Activated CD4-positive, alpha-beta T cell treated with anti-CD3 and anti-CD28 coated beads, Interleukin-2, amount 10 ng/mL, durations not matched to agents 24 days and 14 days (primary cell): ENCODE measurements at regions not wholly inside any gene's neighbourhood (a gene's known extent, or its start where the extent isn't known, plus 50 kb on each side); places are given as distances from the start of the nearest gene placed in this dataset.

ENCODE experiments used
- DNase-seq: peaks from one replicate; pipeline ENCODE4 v3.0.0; 2022
- H3K27ac Mint-ChIP-seq: one replicate; pipeline ENCODE4 v1.8.0; 2022; ENCODE audit warnings: mild to moderate bottlenecking, mixed read lengths
- H3K27me3 Mint-ChIP-seq: one replicate; pipeline ENCODE4 v1.8.0; 2022; ENCODE audit warnings: mixed read lengths
- H3K36me3 Mint-ChIP-seq: one replicate; pipeline ENCODE4 v1.8.0; 2022; ENCODE audit warnings: low read depth, mild to moderate bottlenecking, mixed read lengths
- H3K4me1 Mint-ChIP-seq: one replicate; pipeline ENCODE4 v1.8.0; 2021; ENCODE audit warnings: mixed read lengths
- H3K4me3 Mint-ChIP-seq: one replicate; pipeline ENCODE4 v1.8.0; 2022; ENCODE audit warnings: mild to moderate bottlenecking, moderate library complexity, mixed read lengths
- H3K9me3 Mint-ChIP-seq: one replicate; pipeline ENCODE4 v1.8.0; 2021; ENCODE audit warnings: mixed read lengths
- intact Hi-C: fragments of 100-400 bp; cut with micrococcal nuclease; formaldehyde crosslinking; loops from one replicate; pipeline ENCODE4 v1.15.1; 2023

DNA sequence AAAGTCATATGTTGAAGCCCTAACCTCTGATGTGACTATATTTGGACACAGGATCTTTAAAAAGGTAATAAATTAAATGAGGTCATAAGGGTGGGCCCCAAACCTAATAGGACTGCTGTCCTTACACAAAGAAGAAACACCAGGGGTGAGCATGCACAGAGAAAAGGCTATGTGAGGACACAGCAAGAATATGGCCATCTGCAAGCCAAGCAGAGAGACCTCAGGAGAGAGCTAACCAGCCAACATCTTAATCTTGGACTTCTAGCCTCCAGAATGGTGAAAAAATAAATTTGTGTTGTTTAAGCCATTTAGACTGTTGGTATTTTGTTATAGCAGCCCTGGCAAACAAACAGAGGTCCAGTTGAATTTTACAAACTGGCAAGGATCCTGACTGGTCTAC, 223.9 kb downstream of the LTN1 start:
- Mint-ChIP-seq H3K27me3 (no peaks in the 10 kb centered on the region), H3K36me3 (peaks cover 31% of the 10 kb centered on the region), H3K27ac (no peak overlapping the region), H3K9me3 (peaks cover 34% of the 10 kb centered on the region), H3K4me3 (no peak overlapping the region), H3K4me1 (peaks cover 28% of the 10 kb centered on the region)
- DNase-seq = no peak
- intact Hi-C loops = loop anchor here (5.0 kb wide), 1 partner anchor 119 kb away; a partner anchor contains a TSS

DNA sequence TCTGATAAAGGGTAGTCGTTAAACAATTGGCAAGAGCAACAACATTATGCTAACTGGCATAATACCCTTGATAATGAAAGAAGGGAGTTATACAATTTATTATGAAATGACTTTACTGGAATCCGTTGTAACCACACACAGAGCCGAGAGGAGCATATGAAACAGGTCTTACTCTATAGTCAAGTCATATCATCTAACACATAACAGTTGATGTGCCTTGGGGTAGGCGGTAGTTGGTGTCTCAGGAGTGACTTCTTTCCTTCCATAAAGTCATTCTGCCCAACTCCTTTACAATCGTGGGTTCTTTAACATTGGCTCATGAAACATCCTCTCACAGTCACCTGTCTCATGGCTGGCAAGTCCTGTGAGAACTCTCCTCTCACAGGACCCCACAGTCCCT, 225.2 kb downstream of the LTN1 start:
- H3K27ac Mint-ChIP-seq = peak overlapping the region; percentile 21
- intact Hi-C loops = loop anchor here (5.0 kb wide), 1 partner anchor 120 kb away; a partner anchor contains a TSS
- DNase-seq = no peak
- H3K27me3 Mint-ChIP-seq = no peaks in the 10 kb centered on the region
- peaks cover 30% of the 10 kb centered on the region for H3K4me1 Mint-ChIP-seq
- peaks cover 31% of the 10 kb centered on the region for H3K36me3 Mint-ChIP-seq
- H3K9me3 Mint-ChIP-seq = peaks cover 38% of the 10 kb centered on the region
- H3K4me3 Mint-ChIP-seq = no peak overlapping the region

DNA sequence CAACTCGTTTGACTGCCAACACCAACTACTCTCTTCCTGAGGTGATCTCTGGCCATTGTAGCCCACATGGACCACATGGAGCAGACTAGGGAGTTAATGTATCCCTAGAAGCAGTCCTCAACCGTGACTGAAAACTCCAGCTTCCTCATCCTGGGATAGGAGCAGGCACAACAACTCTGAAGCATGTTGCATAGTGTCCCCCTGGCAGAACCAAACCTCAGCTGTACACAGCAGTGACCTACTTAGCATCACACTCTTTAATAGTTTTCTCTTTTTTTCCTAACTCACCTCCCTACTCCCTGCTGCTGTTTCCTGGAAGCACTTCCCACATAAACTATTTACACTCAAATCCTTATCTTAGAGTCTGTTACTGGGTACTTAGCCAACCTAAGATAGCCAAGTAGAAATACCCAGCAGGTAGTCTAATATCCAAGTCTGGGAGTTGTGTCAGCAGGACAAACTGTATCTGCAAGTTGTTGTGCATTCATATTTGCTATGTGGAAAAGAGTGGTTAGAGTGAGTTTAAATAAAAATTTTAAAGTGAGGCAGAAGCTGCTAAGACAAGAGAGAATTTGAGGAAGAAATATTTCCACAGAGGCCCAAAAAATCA, 228.8 kb downstream of the LTN1 start:
- Mint-ChIP-seq H3K27me3 (no peaks in the 10 kb centered on the region), H3K27ac (no peak overlapping the region), H3K36me3 (peaks cover 32% of the 10 kb centered on the region), H3K9me3 (peaks cover 40% of the 10 kb centered on the region), H3K4me1 (peaks cover 9% of the 10 kb centered on the region), H3K4me3 (no peak overlapping the region)
- intact Hi-C loops = no loop called here
- no peak for DNase-seq

DNA sequence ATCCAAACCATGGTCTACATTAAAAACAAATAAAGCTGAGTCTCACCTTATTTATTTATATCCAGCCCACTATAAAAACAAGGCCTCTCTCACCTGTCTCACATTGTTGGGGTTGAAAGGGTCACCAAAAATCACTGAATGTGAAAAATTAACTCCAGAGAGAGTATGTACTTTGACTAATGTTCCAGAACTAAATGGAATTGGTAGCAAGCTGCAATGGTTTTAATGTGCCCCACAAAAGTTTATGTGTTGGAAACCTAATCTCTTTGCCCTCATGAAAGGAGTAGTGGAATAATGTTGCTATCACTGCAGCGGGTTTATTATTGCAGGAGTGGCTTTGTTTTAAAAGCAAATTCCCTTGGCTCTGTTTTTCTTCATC, 230.3 kb downstream of the LTN1 start:
- H3K9me3 Mint-ChIP-seq = peaks cover 28% of the 10 kb centered on the region
- H3K27me3 Mint-ChIP-seq = no peaks in the 10 kb centered on the region
- H3K27ac Mint-ChIP-seq = no peak overlapping the region
- intact Hi-C loops = no loop called here
- peaks cover 1% of the 10 kb centered on the region for H3K4me1 Mint-ChIP-seq
- H3K4me3 Mint-ChIP-seq = no peak overlapping the region
- no peak for DNase-seq
- H3K36me3 Mint-ChIP-seq = peaks cover 27% of the 10 kb centered on the region

DNA sequence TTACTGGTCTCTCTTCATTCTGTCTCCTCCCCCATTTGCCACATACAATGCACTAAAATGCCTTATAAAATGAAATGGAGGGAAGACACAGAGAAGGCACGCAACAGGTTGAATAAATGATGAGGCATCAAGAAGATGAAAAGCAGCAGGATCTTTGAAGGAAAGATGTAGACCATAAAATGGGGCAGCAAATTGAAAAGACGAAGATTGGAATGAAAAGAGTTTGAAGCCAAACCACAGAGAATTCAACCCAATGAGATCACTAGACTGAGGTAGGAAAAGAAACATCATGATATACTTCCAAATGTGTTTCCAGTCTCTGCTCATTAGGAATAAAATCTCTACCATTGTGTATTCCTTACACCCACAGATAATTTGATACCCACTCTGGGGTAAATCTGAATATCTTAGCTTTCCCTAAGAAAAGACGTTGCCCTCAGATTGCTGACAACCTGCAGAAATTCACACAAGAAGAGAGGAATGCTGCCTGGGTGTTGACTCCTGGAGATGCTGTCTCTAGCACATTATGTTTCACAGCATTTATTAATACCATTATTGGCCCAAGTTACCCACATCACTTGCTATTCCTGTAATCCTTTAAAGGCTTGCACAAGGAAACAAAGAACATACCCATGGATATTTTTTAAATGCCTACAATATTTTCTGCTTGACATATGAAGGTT, 230.9 kb downstream of the LTN1 start:
- H3K27me3 Mint-ChIP-seq = no peaks in the 10 kb centered on the region
- no peak overlapping the region for H3K4me3 Mint-ChIP-seq
- intact Hi-C loops = no loop called here
- peaks cover 1% of the 10 kb centered on the region for H3K4me1 Mint-ChIP-seq
- H3K9me3 Mint-ChIP-seq = peaks cover 23% of the 10 kb centered on the region
- no peak for DNase-seq
- H3K27ac Mint-ChIP-seq = no peak overlapping the region
- H3K36me3 Mint-ChIP-seq = peaks cover 22% of the 10 kb centered on the region

DNA sequence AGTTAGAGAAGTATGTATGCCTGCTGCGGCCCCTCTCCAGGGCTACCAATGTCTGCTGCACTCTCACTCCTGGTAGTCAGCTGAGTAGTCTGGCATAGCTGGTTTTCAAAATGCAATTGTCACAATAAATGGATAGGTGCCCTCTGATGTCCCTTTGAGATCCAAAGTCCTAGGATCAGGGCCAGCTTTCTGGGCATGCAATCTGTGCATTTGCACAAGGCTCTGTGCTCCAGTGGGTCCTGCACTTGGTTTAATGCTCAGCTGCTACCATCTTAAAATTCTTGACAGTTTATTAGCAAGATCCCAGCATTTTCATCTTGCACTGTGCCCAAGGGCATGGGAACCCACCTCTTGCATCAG, 233.8 kb downstream of the LTN1 start:
- DNase-seq = no peak
- H3K4me3 Mint-ChIP-seq = no peak overlapping the region
- intact Hi-C loops = no loop called here
- no peaks in the 10 kb centered on the region for H3K27me3 Mint-ChIP-seq
- H3K27ac Mint-ChIP-seq = no peak overlapping the region
- H3K4me1 Mint-ChIP-seq = peaks cover 1% of the 10 kb centered on the region
- H3K9me3 Mint-ChIP-seq = peaks cover 12% of the 10 kb centered on the region
- H3K36me3 Mint-ChIP-seq = peaks cover 18% of the 10 kb centered on the region

DNA sequence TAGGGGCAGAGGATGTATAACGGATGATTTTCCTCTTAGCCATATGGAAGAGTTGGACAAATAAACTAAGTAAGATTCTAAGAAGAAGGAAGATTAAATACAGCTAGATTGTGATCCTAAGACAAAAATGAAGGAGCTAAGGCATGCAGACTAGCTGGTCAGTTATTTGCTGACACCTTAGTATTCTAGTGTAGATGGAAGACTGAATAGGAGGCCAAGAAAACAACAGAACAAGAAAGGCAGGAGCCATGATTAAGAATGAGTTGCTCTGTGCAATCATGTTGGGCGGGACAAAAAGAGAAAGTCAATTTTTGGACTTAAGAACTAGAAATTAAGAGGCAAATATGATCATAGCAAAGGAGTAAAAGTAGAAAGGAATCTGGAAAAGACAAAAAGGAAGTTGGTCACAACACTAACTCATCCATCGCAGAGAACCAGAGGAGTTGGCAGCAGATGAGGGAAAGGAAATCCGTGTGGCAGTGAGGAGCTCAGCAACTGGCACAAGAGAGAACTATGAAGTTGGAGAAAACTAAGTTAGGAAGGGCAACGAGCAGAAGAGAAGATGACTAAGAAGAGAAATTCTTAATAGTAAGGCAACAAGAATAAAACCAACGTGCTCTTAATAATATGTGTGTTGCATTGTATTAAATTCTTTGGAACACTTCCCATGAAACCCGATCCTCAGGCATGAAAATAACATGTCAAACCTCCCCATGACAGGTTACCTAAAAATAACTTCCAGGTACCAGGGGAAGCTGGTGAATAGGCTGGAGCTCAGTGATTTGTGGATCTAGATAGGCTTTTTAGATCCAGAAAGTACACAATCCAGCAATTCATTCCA, 234.4 kb downstream of the LTN1 start:
- no peak overlapping the region for H3K4me3 Mint-ChIP-seq
- DNase-seq = no peak
- H3K4me1 Mint-ChIP-seq = peaks cover 1% of the 10 kb centered on the region
- H3K27me3 Mint-ChIP-seq = no peaks in the 10 kb centered on the region
- intact Hi-C loops = no loop called here
- peaks cover 19% of the 10 kb centered on the region for H3K36me3 Mint-ChIP-seq
- H3K9me3 Mint-ChIP-seq = peaks cover 12% of the 10 kb centered on the region
- no peak overlapping the region for H3K27ac Mint-ChIP-seq

DNA sequence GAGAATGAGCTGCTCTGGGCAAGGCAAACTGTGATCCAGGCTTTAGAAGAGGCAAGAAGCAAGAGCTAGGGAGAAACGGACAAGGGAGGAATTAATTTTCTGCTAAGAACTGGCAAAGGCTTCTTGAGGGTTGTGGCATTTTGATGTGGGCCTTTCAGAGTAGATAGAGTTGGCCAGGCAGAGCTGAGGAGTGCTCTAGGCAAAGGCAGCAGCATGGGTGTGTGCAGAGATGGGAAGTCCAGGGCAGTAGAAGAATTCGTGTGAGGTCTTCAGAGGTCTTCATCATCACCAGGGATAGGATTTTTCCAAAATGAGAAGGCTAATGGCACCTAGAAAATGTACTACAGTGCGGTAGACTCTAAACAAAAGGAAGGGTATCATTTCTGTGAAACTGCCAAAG, 237.8 kb downstream of the LTN1 start:
- peaks cover 4% of the 10 kb centered on the region for H3K9me3 Mint-ChIP-seq
- H3K36me3 Mint-ChIP-seq = peaks cover 17% of the 10 kb centered on the region
- DNase-seq = no peak
- no peaks in the 10 kb centered on the region for H3K27me3 Mint-ChIP-seq
- no peak overlapping the region for H3K4me3 Mint-ChIP-seq
- H3K4me1 Mint-ChIP-seq = peaks cover 1% of the 10 kb centered on the region
- no peak overlapping the region for H3K27ac Mint-ChIP-seq
- intact Hi-C loops = no loop called here

DNA sequence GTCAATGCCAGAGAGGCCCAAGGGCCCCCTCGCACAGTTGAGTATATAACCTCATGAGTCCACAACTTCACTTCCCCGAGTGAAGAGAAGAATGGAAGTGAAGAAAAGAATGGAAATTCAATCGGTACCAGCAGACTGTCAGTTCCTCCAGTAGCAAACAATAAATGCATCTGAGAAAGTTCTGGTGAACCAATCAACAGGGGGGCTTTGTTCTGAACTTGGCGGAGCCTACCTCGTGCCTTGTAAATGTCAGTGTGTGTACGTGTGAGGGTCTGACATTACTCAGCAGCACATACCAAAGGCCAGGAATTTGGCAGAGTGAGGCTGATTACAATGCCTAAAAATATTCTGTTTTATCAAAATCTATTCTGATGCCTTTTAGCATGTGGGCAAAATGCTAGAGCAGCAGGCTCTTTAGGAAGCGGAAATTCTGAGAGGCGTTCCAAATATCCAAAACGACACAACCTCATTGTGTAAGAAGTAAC, 238.5 kb downstream of the LTN1 start:
- Mint-ChIP-seq H3K36me3 (peaks cover 11% of the 10 kb centered on the region), H3K4me3 (no peak overlapping the region), H3K4me1 (peaks cover 1% of the 10 kb centered on the region), H3K27me3 (no peaks in the 10 kb centered on the region), H3K9me3 (no peaks in the 10 kb centered on the region), H3K27ac (no peak overlapping the region)
- intact Hi-C loops = no loop called here
- DNase-seq = no peak

DNA sequence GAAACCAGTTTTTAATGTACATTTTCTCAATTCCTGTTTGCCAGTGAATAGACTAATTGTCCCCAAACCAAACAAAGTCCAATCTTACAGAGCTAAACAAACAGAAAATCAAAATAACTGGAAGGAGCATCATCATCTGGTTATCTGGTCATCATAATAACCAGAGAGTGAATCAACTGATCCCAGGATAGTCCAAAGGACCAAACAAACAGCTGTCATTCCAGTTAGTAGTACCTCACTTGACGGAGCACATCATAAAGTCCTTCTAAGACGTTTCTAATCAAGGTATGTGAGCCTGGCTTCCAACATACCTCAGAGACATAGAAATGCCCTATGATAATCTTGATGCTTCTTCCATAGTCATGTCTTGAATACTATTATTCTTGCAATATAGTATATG, 240.5 kb downstream of the LTN1 start:
- Mint-ChIP-seq H3K27me3 (no peaks in the 10 kb centered on the region), H3K4me1 (peaks cover 1% of the 10 kb centered on the region), H3K36me3 (peaks cover 11% of the 10 kb centered on the region), H3K9me3 (no peaks in the 10 kb centered on the region), H3K4me3 (no peak overlapping the region), H3K27ac (no peak overlapping the region)
- intact Hi-C loops = no loop called here
- DNase-seq = no peak

DNA sequence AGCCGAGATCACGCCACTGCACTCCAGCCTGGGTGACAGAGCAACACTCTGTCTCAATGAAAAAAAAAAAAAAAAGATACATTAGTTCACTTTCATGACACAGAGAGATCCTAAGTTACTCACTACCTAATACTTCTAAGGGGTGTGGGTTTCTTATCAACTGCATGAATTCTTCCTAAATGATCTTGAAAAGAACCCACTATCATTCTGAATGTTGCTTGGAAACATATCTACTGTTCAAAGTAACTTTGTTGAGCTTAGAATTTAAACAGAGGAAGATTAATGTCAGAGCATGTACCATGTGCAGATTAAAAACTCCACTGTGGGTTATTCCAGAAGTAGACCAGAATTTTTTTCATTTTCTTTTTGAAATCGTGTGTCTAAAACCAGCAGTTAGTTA, 241.5 kb downstream of the LTN1 start:
- peaks cover 11% of the 10 kb centered on the region for H3K36me3 Mint-ChIP-seq
- intact Hi-C loops = no loop called here
- H3K27me3 Mint-ChIP-seq = no peaks in the 10 kb centered on the region
- no peak overlapping the region for H3K4me3 Mint-ChIP-seq
- no peak overlapping the region for H3K27ac Mint-ChIP-seq
- peaks cover 1% of the 10 kb centered on the region for H3K4me1 Mint-ChIP-seq
- no peak for DNase-seq
- no peaks in the 10 kb centered on the region for H3K9me3 Mint-ChIP-seq

DNA sequence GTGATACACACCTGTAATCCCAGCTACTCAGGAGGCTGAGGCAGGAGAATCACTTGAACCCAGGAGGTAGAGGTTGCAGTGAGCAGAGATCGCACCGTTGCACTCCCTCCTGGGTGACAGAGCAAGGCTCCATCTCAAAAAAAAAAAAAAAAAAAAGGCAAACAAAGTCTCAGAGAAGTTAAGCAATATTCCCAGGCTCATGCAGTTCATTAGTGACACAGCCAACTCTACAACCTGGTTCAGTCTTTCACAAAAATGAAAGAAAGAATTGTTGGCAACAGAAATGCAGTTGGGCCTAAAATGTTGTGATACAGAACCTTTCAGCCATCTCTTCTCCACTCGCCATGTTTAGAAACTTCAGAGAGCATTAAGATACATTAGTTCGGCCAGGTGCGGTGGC, 242.1 kb downstream of the LTN1 start:
- no peak for DNase-seq
- Mint-ChIP-seq H3K36me3 (peaks cover 11% of the 10 kb centered on the region), H3K27ac (no peak overlapping the region), H3K4me3 (no peak overlapping the region), H3K27me3 (no peaks in the 10 kb centered on the region), H3K4me1 (peaks cover 1% of the 10 kb centered on the region), H3K9me3 (no peaks in the 10 kb centered on the region)
- intact Hi-C loops = no loop called here

DNA sequence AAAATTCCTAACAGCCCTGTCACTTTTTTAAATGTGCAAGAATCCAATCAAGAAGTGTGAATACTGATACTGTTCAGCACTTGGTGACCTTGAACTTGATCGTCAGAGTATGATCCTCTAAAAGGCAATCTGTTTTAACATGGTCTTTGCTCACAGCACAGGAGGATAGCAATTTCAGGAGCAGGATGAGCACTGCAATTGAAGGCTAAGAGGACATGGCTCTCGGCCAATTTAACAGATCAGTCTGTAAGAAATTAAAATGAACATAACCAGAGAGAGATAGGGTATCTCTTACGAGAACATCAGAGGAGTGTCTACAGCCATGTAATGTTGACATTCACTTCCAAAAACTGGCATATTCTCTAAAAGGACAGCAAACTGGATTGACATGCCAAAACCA, 243.1 kb downstream of the LTN1 start:
- DNase-seq = no peak
- Mint-ChIP-seq H3K27me3 (no peaks in the 10 kb centered on the region), H3K4me1 (peaks cover 1% of the 10 kb centered on the region), H3K4me3 (no peak overlapping the region), H3K9me3 (no peaks in the 10 kb centered on the region), H3K36me3 (peaks cover 8% of the 10 kb centered on the region), H3K27ac (no peak overlapping the region)
- intact Hi-C loops = loop anchor here (5.0 to 10.0 kb wide), 2 partner anchors 1047 to 1185 kb away; no protein-coding TSS in a partner anchor

DNA sequence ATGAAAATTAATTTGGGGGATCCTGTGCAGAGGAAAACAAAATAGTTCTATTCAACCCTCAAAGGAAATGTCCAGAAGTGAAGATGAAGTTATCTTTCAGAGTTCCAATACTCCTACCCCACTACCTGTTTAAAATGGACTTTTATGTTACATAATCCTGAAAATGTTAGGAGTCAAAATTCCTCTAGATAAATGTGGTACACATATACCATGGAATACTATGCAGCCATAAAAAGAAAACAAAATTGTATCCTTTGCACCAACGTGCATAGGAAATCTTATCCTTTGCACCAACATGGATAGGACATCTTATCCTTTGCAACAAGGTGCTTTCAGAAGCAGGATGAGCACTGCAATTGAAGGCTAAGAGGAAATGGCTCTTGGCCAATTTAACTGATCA, 245.2 kb downstream of the LTN1 start:
- Mint-ChIP-seq H3K9me3 (no peaks in the 10 kb centered on the region), H3K27me3 (no peaks in the 10 kb centered on the region), H3K4me1 (peaks cover 1% of the 10 kb centered on the region), H3K4me3 (no peak overlapping the region), H3K27ac (no peak overlapping the region), H3K36me3 (peaks cover 4% of the 10 kb centered on the region)
- intact Hi-C loops = loop anchor here (5.0 to 10.0 kb wide), 2 partner anchors 1045 to 1183 kb away; no protein-coding TSS in a partner anchor
- no peak for DNase-seq
